DND-41 (cell line): ENCODE measurements at regions not wholly inside any gene's neighbourhood (a gene's known extent, or its start where the extent isn't known, plus 50 kb on each side); places are given as distances from the start of the nearest gene placed in this dataset.
"Not testable (repeated sequence)": the region's sequence is repeated elsewhere in the genome, so short reads cannot be mapped to it uniquely, and the experiment has no call there.

Experiments used
- ATAC-seq: fragments of 200-7000 bp; cut with Tn5 transposase; 3 replicates; pipeline ENCODE4 v1.9.1; 2021; ENCODE audit warnings: low read depth; ENCODE audit not compliant: insufficient read depth
- DNase-seq: peaks from one replicate; pipeline ENCODE4 v3.0.0-alpha.2; 2020
- H2AFZ ChIP-seq: 2 replicates; pipeline ENCODE4 v1.6.0; 2012; ENCODE audit warnings: low read depth, low read length
- H3K27ac ChIP-seq: 2 replicates; pipeline ENCODE4 v1.5.1; 2012; ENCODE audit warnings: low read length, inconsistent platforms
- H3K27me3 ChIP-seq: fragments of 200-600 bp; sonication (generic); 2 replicates; pipeline ENCODE4 v1.6.0; 2012; ENCODE audit warnings: low read length, mild to moderate bottlenecking, inconsistent platforms; ENCODE audit not compliant: insufficient read depth, poor library complexity
- H3K36me3 ChIP-seq: 2 replicates; pipeline ENCODE4 v1.5.1; 2012; ENCODE audit warnings: low read length, inconsistent platforms; ENCODE audit not compliant: insufficient read depth
- H3K4me1 ChIP-seq: 2 replicates; pipeline ENCODE4 v1.5.1; 2012; ENCODE audit warnings: mild to moderate bottlenecking, low read length; ENCODE audit not compliant: insufficient read depth
- H3K4me2 ChIP-seq: 2 replicates; pipeline ENCODE4 v1.6.0; 2012; ENCODE audit warnings: mild to moderate bottlenecking, moderate library complexity, low read length, inconsistent platforms; ENCODE audit not compliant: insufficient read depth
- H3K4me3 ChIP-seq, 2 experiments: fragments of 200-600 bp in 1 of 2; shearing (Covaris generic) in 1 of 2; 2 replicates each; pipeline ENCODE4 v1.5.1; 2012 to 2016; ENCODE audit warnings: inconsistent platforms in 2 of 2, low read length in 2 of 2, mild to moderate bottlenecking in 2 of 2, low read depth in 1 of 2, moderate library complexity in 1 of 2
- H3K79me2 ChIP-seq: 2 replicates; pipeline ENCODE4 v1.6.0; 2012; ENCODE audit warnings: low read length, inconsistent platforms; ENCODE audit not compliant: insufficient read depth
- H3K9ac ChIP-seq: 2 replicates; pipeline ENCODE4 v1.6.0; 2012; ENCODE audit warnings: low read depth, mild to moderate bottlenecking, inconsistent platforms, low read length, moderate library complexity
- H3K9me3 ChIP-seq: 2 replicates; pipeline ENCODE4 v1.5.1; 2012; ENCODE audit warnings: low read length, moderate library complexity, mild to moderate bottlenecking, inconsistent platforms; ENCODE audit not compliant: insufficient read depth, severe bottlenecking
- H4K20me1 ChIP-seq: 2 replicates; pipeline ENCODE4 v1.6.0; 2012; ENCODE audit warnings: low read length; ENCODE audit not compliant: insufficient read depth
- CTCF ChIP-seq: IDR thresholded peaks from 2 replicates; pipeline ENCODE4 v1.5.1; 2012; ENCODE audit warnings: borderline replicate concordance, low read length, moderate library complexity, mild to moderate bottlenecking; ENCODE audit not compliant: poor library complexity, severe bottlenecking; ENCODE audit errors: extremely low read depth
- EZH2 ChIP-seq: IDR thresholded peaks from 3 replicates; pipeline ENCODE4 v1.6.1; 2012; ENCODE audit warnings: borderline replicate concordance, low read depth, mild to moderate bottlenecking, moderate library complexity, low read length, inconsistent platforms; ENCODE audit not compliant: severe bottlenecking

GRCh38 chr22:48717076-48717810 lies 1110.4 kb downstream of the BRD1 start:
- Histone ChIP-seq H3K9me3 (no peaks in the 10 kb centered on the region), H3K27me3 (no peaks in the 10 kb centered on the region), H3K27ac (no peak overlapping the region), H2AFZ (no peak overlapping the region), H3K4me1 (no peaks in the 10 kb centered on the region), H3K36me3 (no peaks in the 10 kb centered on the region), H3K79me2 (no peaks in the 10 kb centered on the region), H3K4me3 (no peak overlapping the region), H3K9ac (no peak overlapping the region), H3K4me2 (no peak overlapping the region), H4K20me1 (no peaks in the 10 kb centered on the region)
- TF ChIP-seq CTCF (no peak), EZH2 (no peak)
- DNase-seq (no peak), ATAC-seq (no peak)

GRCh38 chr22:48716154-48716553 lies 1111.5 kb downstream of the BRD1 start:
- H3K27me3 ChIP-seq, H2AFZ ChIP-seq, H3K9ac ChIP-seq, H4K20me1 ChIP-seq, H3K27ac ChIP-seq, H3K79me2 ChIP-seq, H3K4me1 ChIP-seq, DNase-seq, H3K36me3 ChIP-seq, H3K4me2 ChIP-seq, H3K4me3 ChIP-seq, ATAC-seq, H3K9me3 ChIP-seq: not testable (repeated sequence)

GRCh38 chr22:48715511-48715910 lies 1112.2 kb downstream of the BRD1 start:
- Histone ChIP-seq H3K4me3 (no peak overlapping the region), H2AFZ (no peak overlapping the region), H3K9me3 (no peaks in the 10 kb centered on the region), H4K20me1 (no peaks in the 10 kb centered on the region), H3K27ac (no peak overlapping the region), H3K4me2 (no peak overlapping the region), H3K36me3 (no peaks in the 10 kb centered on the region), H3K27me3 (no peaks in the 10 kb centered on the region), H3K9ac (no peak overlapping the region), H3K4me1 (no peaks in the 10 kb centered on the region), H3K79me2 (no peaks in the 10 kb centered on the region)
- TF ChIP-seq CTCF (no peak), EZH2 (no peak)
- no peak for ATAC-seq
- DNase-seq, result no peak

GRCh38 chr22:48714231-48714630 lies 1113.4 kb downstream of the BRD1 start:
- DNase-seq, result no peak
- no peak overlapping the region for H3K27ac ChIP-seq
- H3K9ac ChIP-seq, result no peak overlapping the region
- TF ChIP-seq EZH2 (no peak), CTCF (no peak)
- H3K36me3 ChIP-seq, result no peaks in the 10 kb centered on the region
- H3K9me3 ChIP-seq, result no peaks in the 10 kb centered on the region
- H3K4me1 ChIP-seq, result no peaks in the 10 kb centered on the region
- no peaks in the 10 kb centered on the region for H3K79me2 ChIP-seq
- H3K4me3 ChIP-seq, result no peak overlapping the region
- no peak for ATAC-seq
- H2AFZ ChIP-seq, result no peak overlapping the region
- no peaks in the 10 kb centered on the region for H4K20me1 ChIP-seq
- H3K27me3 ChIP-seq, result no peaks in the 10 kb centered on the region
- H3K4me2 ChIP-seq, result no peak overlapping the region
